ENCODE measurements at regions not wholly inside any gene's neighbourhood (a gene's known extent, or its start where the extent isn't known, plus 50 kb on each side); places are given as distances from the start of the nearest gene placed in this dataset.
A peak's percentile ranks its signal among the peaks of the same experiment; 100 is the strongest.

DNA sequence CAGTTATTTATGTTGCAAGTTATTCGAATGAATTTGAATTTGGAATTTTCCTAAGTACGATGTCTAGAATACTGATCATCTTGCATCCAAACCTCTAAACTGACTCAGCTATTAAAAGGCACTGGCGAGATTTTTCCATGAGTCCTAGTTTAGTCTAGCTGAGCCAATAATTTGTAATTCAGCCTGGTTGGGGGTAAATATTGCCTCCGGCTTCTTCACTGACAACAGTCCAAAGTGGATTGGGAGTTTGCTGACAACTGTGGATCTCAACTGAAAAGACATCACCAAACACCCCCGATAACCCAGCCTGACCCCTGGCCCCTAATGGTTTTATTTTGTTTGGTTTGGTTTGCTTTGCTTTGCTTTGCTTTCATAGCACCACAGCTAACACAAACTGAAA, 189.8 kb upstream of the DAPK1 start:
- Histone ChIP-seq H3K9me2 (ENCODE audit: insufficient read depth) (no peaks in the 10 kb centered on the region), H3K9me3 (ENCODE audit: low read depth) (no peaks in the 10 kb centered on the region), H2AFZ (no peak overlapping the region), H3K27ac (no peak overlapping the region), H3K4me1 (ENCODE audit: insufficient read depth) (no peaks in the 10 kb centered on the region), H4K20me1 (ENCODE audit: insufficient read depth) (no peaks in the 10 kb centered on the region), H3K9ac (no peak overlapping the region), H3F3A (ENCODE audit: insufficient read depth) (no peaks in the 10 kb centered on the region), H3K4me2 (ENCODE audit: unreplicated experiment) (no peak overlapping the region), H3K27me3 (replicated peaks; ENCODE audit: insufficient read depth) (no peaks in the 10 kb centered on the region), H3K4me3 (no peak overlapping the region), H3K36me3 (ENCODE audit: low read depth) (no peaks in the 10 kb centered on the region), H3K79me2 (ENCODE audit: insufficient read depth) (no peaks in the 10 kb centered on the region)
- WGBS, 2 experiments (ENCODE audit: low coverage in 1 of 2, low lambda C conversion rate in 2 of 2, missing lambda C conversion rate in 2 of 2) = 39 to 48% methylated on average over 5 of the region's 5 CpGs
- no peak for TF ChIP-seq EZH2 (IDR thresholded peaks at IDR 0.05; ENCODE audit: insufficient read depth, poor library complexity, severe bottlenecking)
- no peak for TF ChIP-seq EZH2phosphoT487 (IDR thresholded peaks at IDR 0.05; ENCODE audit: insufficient read depth, low read depth)
- in situ Hi-C loops (cut with MboI) = no loop called here
- DNase-seq = peak; percentile 27

DNA sequence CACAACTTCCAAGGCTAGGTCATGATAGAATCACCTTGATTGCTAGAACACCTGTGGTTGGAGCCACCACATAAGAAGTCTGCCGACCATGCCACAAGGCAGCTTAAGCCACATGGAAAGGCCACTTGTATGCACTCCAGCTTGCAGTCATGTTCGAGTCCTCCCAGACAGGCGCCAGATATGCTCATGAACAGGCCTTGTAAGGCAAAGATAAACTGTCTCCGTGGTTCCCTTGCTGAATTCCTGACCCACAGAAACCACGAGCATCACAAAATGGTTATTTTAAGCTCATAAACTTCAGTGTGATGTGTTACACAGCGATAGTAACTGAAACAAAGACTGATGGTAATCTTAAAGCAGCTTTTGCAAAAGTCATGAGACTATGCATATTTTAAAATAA, 188.4 kb upstream of the DAPK1 start:
- in situ Hi-C loops (cut with MboI) = no loop called here
- no peak overlapping the region for H3K9ac ChIP-seq
- H3K9me3 ChIP-seq (ENCODE audit: low read depth) = no peaks in the 10 kb centered on the region
- H3K9me2 ChIP-seq (ENCODE audit: insufficient read depth) = no peaks in the 10 kb centered on the region
- H3K27ac ChIP-seq = no peak overlapping the region
- no peaks in the 10 kb centered on the region for H3F3A ChIP-seq (ENCODE audit: insufficient read depth)
- DNase-seq = no peak
- H4K20me1 ChIP-seq (ENCODE audit: insufficient read depth) = no peaks in the 10 kb centered on the region
- 69 to 73% methylated on average over 6 of the region's 6 CpGs for WGBS, 2 experiments (ENCODE audit: low coverage in 1 of 2, low lambda C conversion rate in 2 of 2, missing lambda C conversion rate in 2 of 2)
- H3K4me2 ChIP-seq (ENCODE audit: unreplicated experiment) = no peak overlapping the region
- no peak overlapping the region for H3K4me3 ChIP-seq
- H3K27me3 ChIP-seq (replicated peaks; ENCODE audit: insufficient read depth) = no peaks in the 10 kb centered on the region
- H2AFZ ChIP-seq = no peak overlapping the region
- no peaks in the 10 kb centered on the region for H3K4me1 ChIP-seq (ENCODE audit: insufficient read depth)
- TF ChIP-seq EZH2phosphoT487 (IDR thresholded peaks at IDR 0.05; ENCODE audit: insufficient read depth, low read depth) (no peak), EZH2 (IDR thresholded peaks at IDR 0.05; ENCODE audit: insufficient read depth, poor library complexity, severe bottlenecking) (no peak)
- no peaks in the 10 kb centered on the region for H3K79me2 ChIP-seq (ENCODE audit: insufficient read depth)
- no peaks in the 10 kb centered on the region for H3K36me3 ChIP-seq (ENCODE audit: low read depth)

DNA sequence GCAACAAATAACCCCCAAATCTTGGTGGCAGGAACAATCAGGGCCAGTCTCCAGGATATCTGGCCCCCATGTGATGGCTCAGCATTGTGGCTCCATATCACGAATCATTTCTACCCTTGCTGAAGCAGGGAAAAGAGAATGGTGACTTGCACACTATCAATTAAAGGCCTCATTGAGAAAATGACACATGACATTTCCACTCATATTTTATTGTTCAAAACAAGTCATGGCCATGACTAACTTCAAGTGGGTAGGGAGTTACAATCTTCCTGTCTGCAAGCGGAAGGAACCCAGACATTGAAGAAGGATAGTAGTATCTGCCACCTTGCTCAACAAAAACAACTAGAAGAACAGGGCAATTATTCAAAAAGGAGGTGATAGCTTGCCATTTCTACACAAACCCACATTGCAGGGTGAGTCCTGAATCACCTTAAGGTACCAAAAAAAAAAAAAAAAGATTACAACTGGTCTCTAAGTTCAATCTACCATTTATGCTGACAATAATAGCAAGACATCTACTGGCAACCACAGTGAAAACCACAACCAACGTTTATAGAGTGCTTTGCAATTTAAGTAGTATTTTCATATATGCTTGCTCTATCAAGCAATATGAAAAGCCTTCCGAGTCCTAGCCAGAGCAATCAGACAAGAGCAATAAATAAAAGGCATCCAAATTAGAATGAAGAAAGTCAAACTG, 186.7 kb upstream of the DAPK1 start:
- Histone ChIP-seq H3K4me2 (ENCODE audit: unreplicated experiment) (no peak overlapping the region), H4K20me1 (ENCODE audit: insufficient read depth) (no peaks in the 10 kb centered on the region), H3K4me1 (ENCODE audit: insufficient read depth) (no peaks in the 10 kb centered on the region), H3K79me2 (ENCODE audit: insufficient read depth) (no peaks in the 10 kb centered on the region), H3K9me2 (ENCODE audit: insufficient read depth) (no peaks in the 10 kb centered on the region), H3K9ac (no peak overlapping the region), H3F3A (ENCODE audit: insufficient read depth) (no peaks in the 10 kb centered on the region), H2AFZ (no peak overlapping the region), H3K27me3 (replicated peaks; ENCODE audit: insufficient read depth) (no peaks in the 10 kb centered on the region), H3K4me3 (no peak overlapping the region), H3K27ac (no peak overlapping the region), H3K9me3 (ENCODE audit: low read depth) (no peaks in the 10 kb centered on the region), H3K36me3 (ENCODE audit: low read depth) (no peaks in the 10 kb centered on the region)
- DNase-seq = no peak
- 84 to 89% methylated on average over 4 of the region's 4 CpGs for WGBS, 2 experiments (ENCODE audit: low coverage in 1 of 2, low lambda C conversion rate in 2 of 2, missing lambda C conversion rate in 2 of 2)
- no peak for TF ChIP-seq EZH2 (IDR thresholded peaks at IDR 0.05; ENCODE audit: insufficient read depth, poor library complexity, severe bottlenecking)
- no peak for TF ChIP-seq EZH2phosphoT487 (IDR thresholded peaks at IDR 0.05; ENCODE audit: insufficient read depth, low read depth)
- in situ Hi-C loops (cut with MboI) = no loop called here

DNA sequence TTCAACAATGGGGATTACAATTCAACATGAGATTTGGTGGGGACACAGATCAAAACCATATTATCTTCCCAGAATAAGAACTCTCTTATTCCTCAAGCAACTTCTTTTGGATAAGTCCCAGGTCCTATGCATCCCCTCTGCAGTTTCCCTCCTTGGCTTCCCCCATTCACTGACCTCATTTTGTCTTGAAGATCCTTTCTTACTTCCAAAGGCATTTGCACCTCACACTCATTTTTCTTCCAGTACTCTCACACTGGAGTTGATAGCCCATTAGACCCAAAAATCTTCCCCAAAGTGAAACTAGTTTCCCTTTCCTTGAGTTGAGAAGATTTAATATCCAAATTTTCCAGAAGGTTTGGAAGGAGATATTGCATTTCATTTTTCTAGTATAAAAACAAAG, 178.0 kb upstream of the DAPK1 start:
- peaks cover 10% of the 10 kb centered on the region for H3K4me1 ChIP-seq (ENCODE audit: insufficient read depth)
- in situ Hi-C loops (cut with MboI) = loop anchor here (10.0 kb wide), 2 partner anchors 345 to 835 kb away; no protein-coding TSS in a partner anchor
- no peaks in the 10 kb centered on the region for H3K79me2 ChIP-seq (ENCODE audit: insufficient read depth)
- H4K20me1 ChIP-seq (ENCODE audit: insufficient read depth) = no peaks in the 10 kb centered on the region
- no peaks in the 10 kb centered on the region for H3K27me3 ChIP-seq (replicated peaks; ENCODE audit: insufficient read depth)
- H2AFZ ChIP-seq = no peak overlapping the region
- H3K4me3 ChIP-seq = no peak overlapping the region
- H3K9me2 ChIP-seq (ENCODE audit: insufficient read depth) = no peaks in the 10 kb centered on the region
- H3K9me3 ChIP-seq (ENCODE audit: low read depth) = no peaks in the 10 kb centered on the region
- H3K27ac ChIP-seq = no peak overlapping the region
- no peak for DNase-seq
- no peak overlapping the region for H3K9ac ChIP-seq
- TF ChIP-seq EZH2phosphoT487 (IDR thresholded peaks at IDR 0.05; ENCODE audit: insufficient read depth, low read depth) (no peak), EZH2 (IDR thresholded peaks at IDR 0.05; ENCODE audit: insufficient read depth, poor library complexity, severe bottlenecking) (no peak)
- no peaks in the 10 kb centered on the region for H3F3A ChIP-seq (ENCODE audit: insufficient read depth)
- no peaks in the 10 kb centered on the region for H3K36me3 ChIP-seq (ENCODE audit: low read depth)
- no peak overlapping the region for H3K4me2 ChIP-seq (ENCODE audit: unreplicated experiment)
